Activated CD8-positive, alpha-beta memory T cell treated with anti-CD3 and anti-CD28 coated beads for 24 hours (primary cell): ENCODE measurements at regions not wholly inside any gene's neighbourhood (a gene's known extent, or its start where the extent isn't known, plus 50 kb on each side); places are given as distances from the start of the nearest gene placed in this dataset.

Source experiments
- DNase-seq: peaks from one replicate; pipeline ENCODE4 v3.0.0-alpha.2; 2020

DNA sequence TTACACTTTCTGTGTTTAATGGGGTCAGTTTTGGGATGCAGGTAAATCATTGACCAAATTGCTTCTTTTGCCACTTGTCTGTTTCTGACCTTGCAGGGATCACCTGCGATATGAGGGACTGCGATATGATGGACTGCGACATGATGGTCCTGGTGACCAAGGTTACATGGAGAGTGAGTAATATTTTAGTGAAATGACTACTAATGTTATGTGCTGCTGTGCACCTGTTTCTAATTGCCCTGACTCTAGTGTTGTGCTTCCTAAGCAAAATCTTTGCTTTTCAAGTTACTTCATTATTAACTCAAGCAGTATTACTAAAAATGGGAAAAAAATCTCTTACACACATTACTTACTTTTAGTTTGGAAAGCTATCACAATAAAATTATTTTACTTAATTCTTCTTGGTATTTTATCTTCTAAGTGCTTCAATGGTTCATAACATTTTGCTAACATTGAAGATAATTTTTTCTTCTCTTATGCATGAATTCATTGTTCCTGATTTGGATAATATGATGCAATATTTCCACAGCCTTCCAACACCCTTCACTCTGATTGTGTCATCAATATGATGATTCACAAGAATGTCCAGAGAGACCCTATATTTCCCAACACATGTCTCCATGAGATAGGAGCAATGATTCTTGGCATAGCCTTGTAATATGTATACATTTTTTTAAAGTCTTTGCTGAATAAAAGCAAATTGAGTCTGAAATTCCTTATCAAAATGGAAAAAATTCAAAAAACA, 306.2 kb upstream of the AKR1E2 start:
- no peak for DNase-seq

DNA sequence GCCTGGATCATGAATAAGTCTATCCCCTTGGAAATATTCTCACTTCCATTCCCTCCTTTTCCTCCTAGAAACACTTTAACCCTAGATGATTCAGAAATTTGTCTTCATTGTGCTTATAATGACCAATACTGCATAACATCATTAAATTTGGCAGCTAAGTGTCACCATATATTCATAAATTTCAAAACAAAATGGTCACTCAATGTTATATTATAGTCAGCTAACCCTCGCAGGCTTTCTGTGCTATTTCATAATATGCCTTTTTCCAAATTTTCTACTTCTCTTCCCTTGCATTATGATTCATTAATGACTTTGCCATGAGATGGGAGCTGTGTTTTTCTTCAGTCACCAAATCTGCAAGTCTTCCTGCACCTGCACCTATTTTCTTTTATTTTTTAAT, 308.3 kb upstream of the AKR1E2 start:
- DNase-seq, result no peak

DNA sequence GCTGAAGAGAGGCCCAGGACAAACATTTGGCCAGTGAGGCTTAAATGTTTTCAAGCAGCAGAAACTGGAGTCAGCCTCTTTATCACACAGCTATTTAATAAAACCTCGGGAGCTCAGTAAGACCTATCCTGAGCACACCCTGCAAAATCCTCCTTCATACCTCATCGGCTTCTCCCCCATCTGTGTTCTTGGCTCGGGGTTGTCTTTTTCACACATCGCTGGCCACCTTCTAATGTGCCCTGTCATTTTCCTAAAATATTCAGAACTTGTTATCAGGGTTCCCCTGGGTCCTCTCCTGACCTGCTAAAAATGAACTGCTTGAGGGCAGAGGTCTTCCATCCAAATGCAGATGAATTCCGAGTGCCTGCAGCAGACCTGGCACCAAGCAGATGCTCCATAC, 310.3 kb upstream of the AKR1E2 start:
- DNase-seq, result no peak

DNA sequence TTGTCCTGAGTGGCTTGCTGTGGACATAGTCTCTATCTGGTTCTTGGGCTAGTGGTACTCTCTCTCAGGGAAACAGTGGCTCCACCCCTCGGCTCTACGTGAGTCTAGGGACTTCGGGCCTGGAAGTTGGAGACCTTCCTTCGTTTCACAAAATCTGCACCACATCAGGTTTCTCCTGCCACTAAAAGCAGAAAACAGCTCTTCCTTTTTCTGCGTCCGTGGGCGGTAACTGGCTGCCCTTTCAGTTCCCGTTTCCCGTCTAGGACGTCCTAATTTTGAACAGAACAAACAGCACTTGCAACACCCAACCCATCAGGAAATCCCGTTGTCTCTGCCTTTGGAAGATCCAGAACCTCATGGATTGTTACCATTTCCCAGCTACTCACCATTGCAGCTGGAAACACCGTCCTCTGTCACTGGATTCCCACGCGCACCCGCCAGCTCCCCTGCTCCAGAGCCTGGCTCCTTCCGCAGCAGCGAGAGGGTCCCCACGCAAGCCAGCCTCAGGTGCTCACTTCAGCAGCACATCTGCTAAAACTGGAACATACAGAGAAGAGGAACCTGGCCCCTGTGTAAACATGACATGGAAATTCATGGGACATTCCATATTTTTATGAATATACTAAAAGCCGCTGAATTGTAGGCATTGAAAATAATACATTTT, 311.4 kb upstream of the AKR1E2 start:
- DNase-seq, result no peak

DNA sequence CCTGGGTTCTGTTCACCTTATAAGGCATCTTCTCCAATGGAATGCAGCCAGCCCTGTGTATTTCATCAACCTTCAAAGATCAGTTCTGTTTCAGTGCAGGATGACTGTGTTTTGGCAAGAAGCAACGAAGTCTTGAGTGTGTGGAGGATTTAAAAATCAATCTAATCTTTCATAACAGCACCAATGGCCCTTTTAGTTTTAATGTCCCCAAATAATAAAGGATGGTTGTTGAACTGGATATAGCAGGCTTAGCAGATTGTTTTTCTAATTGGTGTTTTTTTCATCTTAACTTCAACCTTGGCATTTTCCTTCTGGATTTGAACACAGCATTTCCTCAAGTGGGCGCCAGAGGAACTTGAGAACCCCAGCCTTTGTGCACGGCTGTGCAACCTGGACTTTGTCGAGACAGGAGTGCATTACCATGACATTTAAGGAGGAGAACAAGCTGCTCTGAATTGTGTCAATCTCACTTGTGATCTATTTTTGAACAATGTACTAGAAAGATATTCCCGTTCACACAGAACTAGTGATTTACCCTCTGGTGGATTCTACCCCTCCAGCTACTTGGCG, 313.3 kb upstream of the AKR1E2 start:
- DNase-seq, result no peak

DNA sequence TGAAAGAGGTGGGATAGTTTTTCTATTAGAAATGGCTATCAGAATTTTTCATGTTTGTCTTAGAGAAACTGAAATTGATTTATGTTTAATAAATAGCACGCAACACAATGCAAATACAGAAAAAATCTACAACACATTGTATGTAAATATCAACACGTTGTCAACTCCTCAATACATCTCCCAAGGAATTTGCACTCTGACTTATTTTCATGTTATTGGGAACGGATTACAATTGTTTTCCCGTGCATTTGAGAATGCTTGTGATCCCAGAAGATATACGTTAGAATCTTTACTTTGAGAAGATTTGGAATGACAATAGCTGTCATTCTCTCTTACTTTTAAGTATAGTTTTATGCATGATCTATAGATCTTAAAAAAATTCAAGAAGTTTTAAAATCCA, 313.8 kb upstream of the AKR1E2 start:
- DNase-seq, result no peak

DNA sequence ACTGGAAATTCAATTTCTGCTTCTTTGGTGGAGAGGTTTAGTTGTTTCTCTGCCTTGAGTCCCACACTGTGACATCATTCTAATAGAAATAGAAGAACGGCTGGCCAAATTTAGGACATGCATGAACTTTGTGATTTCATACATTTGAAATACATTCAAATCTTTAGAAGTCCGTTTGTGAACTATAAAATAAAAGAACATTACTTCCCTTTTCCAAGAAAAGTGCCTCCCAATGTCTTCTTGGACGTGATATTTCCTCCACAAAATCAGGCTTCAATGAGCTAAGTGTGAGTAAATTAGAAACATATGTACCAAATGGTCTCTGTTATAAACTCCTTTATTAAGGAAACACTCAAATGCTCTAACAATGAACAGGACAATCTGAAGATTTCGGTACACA, 314.5 kb upstream of the AKR1E2 start:
- DNase-seq, result no peak

DNA sequence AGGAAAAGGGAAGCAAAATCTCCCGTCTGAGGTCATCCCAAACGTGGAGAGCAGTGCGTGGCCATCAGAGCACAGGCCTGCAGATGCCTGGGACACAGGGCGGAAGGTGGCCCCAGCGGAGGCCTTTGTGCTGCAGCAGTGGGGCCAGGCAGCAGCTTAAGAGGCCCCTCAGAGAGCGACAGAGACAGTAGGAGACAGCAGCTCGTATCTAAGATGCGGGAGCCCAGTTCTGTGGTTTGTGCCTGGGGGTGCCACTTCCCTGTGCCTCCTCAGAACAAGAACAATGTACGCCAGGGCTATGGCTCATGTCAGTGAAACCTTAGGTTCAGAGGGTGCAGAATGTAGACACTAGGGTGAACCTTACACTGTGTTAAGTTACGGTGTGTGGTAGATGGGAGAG, 316.6 kb upstream of the AKR1E2 start:
- no peak for DNase-seq

DNA sequence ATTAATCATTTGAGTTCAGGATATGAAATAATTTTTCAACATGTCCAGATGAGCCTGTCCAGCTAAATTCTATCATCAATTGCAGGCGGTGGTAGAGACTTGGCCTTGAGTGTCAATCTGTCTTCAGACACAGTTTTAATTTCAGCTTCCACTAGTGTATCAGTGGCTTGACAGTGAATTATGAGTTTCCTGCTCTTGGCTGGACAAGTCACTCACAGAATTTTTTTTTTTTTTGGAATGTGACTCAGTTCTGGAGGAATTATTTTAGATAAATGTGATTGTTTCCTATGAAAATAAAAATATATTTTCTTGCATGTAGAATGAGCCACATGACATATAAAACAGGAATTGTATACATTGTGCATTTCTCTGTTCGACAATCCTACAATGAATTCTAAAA, 319.9 kb upstream of the AKR1E2 start:
- DNase-seq, result no peak

DNA sequence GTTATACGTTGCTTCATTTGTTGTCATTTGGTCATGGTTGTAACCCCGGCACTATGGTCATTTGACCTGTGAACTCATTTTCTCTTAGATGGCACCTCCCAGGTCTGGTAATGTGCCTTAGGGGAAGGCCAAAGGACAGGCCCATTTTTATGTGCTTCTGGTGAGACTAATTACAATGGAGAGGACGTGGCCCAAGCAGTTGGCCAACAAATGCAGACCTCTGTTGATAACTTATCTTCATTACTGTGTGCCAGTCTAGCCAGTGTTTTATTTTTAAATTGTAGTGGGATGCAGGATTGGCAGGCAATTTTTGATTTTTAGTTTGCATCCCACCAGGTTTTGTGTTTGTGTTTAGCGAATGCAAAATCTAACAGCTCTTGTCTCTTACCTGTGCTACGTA, 321.5 kb upstream of the AKR1E2 start:
- DNase-seq, result no peak

DNA sequence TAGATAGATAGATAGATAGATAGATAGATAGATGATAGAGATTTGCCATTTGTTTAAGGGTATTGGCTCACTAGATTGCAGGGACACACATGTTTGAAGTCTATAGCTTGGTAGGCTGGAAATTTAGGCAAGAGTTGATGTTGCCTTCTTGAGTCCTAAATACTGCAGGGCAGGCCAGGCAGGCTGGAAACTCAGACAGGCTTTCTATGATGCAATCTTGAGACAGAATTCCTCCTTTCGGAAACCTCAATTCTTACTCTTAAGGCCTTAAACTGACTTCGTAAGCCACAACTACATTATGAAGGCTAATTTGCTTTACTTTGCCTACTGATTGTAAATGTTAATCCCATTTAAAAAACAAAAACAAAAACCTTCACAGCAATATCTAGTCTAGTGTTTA, 322.9 kb upstream of the AKR1E2 start:
- DNase-seq, result no peak

DNA sequence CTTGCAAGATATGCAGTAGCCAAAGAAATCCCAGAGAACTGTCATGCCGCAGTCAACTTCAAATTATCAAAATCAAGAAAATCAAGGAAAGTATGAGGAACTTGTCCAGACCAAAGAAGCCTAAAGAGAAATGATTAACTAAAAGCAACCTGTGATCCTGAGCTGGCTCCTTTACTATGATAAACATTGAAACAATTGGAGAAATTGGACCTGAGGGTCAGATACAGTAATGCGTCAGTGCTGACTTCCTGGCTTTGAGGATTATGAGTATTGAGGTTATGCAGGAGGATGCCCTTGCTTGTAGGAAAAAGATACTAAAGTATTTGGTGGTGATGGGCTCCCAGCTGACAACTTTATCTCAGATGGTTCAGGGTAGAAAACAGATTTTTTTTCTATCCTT, 324.7 kb upstream of the AKR1E2 start:
- DNase-seq, result no peak

DNA sequence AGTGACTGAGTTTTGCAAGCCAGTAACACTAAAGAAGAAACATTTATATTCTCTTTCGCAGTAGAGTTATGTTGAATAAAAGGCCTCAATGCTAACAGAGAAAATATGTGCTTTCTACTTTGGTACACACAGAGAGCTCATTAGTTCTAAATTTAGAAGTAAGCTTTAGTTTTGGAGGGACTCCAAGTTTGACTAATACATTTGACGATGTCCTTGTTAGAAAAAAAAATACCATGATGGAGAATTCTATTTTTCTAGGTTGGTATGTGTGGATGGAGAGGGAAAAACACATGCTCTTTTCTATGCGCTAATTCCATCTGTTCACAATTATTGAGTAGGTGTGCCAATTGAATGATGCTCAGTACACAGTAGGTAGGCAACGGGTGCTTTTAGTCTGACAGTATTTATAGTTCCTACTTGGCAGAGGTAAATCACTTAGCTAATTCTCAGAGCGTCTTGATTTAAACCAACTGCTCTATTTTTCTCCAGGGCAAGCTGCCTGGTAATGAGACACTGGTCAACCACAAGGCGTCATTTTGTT, 327.2 kb upstream of the AKR1E2 start:
- DNase-seq, result no peak

DNA sequence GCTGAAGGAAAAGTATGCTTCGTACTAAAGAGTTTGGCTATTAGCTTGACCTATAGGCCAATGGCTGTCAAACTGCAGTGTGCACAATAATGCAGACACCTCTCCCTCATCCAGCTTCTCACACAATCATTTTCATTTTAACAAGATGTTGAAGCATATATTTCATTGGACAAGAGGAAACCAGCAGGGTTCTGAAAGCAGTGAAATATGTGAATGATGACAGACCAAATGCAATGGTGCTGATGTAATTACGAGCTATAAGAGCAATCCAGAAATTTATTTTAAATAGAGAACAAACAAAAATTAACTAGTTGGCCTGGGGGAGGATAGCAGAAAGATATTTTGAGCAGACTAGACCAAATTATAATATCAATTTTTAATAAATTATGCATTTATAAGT, 331.5 kb upstream of the AKR1E2 start:
- DNase-seq, result no peak

DNA sequence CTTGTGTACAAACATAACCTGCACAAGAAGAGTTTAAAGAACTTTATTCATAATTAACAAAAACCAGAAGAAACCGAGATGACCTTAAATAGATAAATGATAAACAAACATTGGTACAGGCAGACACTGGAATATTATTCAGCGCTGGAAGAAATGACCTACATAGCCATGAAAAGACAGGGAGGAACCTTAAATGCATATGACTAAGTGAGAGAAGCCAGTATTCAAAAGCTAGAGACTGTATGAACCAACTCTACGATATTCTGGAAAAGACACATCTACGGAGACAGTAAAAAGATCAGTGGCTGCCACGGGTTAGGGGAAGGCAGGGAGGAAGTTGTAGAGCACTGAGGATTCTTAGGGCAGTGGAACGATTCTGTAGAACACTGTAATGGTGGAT, 333.8 kb upstream of the AKR1E2 start:
- DNase-seq, result no peak

DNA sequence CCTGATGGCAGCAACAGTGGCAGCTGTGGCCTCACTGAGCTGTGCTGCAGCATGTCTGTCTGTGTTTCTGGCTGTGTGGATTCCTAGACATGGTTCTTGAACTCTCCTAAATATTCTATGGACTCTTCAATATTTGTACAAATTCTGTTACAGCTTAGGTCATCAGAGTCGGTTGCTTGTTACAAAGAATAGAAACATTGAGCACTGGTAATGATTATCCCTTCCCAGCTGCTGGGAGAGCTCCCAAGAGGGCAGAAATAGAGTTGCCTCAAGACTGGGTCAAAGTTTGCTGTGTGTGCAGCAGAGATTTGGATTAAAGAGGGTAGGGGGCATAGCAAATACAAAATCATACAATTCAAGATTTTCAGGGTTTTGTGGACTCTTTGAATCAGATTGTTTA, 337.1 kb upstream of the AKR1E2 start:
- no peak for DNase-seq

DNA sequence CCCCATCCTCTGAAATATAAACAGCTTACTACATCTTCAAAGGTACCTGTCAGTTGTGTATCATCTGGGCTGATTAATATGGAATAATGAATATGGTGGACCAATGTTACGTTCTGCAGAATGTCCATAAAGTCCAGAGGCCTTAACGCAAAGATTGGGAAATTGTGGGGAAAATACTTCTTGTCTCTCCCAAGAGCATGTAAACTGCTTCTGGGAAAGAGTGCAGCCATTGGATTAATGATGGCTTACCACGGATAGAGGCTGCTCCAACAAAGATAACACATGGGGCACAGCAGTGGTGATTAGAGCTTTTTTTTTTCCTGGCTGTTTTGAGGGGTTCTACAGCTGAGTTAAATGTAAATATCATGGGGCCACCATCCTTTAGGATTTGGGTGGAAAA, 340.4 kb upstream of the AKR1E2 start:
- no peak for DNase-seq

DNA sequence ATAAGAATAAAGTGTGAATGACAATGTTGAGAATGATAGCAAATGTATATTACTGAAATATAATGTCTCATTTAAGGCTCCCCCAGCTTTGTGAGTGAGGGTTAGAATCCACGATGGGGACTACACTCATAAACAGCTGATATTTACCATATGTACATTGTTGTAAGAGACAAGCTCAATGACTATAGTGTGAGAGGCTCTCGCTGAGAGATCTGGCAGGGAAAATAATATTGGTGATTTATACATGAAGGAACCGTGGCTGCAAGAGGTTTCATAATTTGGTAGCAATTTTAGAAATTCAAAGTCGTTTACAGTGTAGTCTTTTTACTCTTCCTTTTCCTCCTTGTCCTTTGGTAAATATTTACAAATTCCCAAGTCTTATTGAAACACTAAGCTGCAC, 342.2 kb upstream of the AKR1E2 start:
- no peak for DNase-seq

DNA sequence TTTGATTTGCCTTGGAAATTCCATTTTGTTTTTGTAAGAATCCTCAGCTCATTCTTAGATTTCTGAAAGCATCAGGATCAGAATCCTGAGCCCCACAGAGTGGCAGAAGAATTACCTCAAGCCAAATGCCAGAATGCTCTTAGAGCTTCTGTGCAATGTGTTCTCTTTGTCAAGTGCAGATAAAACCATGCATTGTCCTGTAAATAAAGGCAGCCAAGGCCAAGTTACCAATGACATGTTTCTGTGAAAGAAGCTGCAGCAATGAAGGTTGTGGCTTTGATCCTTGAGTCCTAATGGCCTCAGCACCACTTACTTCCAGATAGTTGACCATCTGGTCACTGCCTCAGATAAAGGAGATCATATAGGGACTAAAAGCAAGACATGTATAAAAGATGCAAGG, 343.3 kb upstream of the AKR1E2 start:
- no peak for DNase-seq

DNA sequence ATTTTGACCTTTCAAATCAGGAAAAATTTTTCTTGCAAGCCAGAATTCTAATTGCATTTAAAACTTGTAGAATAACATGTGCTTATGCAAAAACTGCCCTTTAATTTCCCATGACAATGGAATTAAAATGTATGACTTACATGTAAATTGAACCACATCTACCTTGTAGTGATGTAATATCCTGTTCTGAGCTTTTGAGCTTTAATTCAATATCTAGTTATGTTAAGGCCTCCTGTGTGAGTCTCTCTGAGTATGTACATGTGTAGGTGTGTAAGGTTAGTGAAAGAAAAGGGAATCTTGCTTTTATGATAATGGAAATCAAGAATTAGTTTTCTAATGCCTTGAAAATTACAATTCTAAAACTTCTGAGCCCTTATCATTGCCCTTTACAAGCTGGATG, 344.8 kb upstream of the AKR1E2 start:
- DNase-seq, result no peak

DNA sequence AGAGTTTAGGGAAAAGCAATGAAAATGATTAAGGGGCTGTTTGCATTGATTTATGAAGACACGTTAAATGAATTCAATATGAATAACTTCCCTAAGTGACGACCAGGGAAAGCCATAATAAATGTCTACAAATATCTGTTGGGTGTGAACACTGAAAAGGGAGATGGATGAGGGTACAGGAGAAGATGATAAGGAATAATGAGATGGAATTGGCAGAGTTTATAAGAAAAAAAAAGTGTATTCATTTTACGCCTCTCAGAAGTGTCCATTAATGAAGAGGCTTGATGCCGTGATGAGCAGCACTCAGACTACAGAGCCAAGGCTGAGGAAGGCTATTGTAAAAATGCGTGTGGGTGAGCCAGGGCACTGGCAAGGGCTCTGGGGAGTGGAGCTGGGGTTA, 346.7 kb upstream of the AKR1E2 start:
- DNase-seq, result no peak

DNA sequence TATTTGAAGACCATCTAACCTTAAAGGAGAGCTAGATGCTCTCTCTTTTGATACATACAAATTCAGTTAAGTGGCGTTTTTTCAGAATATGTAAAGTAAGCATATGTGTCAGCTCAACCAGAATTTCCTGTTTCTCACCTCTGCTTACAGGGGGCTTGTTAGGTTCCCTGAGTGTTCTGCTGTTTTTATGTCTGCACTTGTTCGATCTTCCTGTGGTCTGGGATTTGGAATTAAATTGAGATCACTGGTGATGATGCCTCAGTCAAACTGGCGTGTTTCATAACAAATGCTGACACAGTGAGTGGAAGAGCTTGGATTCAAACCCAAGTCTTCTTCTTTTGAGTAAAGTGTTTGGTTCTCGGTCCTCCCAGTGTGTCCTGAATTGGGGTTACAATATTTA, 348.3 kb upstream of the AKR1E2 start:
- DNase-seq, result no peak

DNA sequence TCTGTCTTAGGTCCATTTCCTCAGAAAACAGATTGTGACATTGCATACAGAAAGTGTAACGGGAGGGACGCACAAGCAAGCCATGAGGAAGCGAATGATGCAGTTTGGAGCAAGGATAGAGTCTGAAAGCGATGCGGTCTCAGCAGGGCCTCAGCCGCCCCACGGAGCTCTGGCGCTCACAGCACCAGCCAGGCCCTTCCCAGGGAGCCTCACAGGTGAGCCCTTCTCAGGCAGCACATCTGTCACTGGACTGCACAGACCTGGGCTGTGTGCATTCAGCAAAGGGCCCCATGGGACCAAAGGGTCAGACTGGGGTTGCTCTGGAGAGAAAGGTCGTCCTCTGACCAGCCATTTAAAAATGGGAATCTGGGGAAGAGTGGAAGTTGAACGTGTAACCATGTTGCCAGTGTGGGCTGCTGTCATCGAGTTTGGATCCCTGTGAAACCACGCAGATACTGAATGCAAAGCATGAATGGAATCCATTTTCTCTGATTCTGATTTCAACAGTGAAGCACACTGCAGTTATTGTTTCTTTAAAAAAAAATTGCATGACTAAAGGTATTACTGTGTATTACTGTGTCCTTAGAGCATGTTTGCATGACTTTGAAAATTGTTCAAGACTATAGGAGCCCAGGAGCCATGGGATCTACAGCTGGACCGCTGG, 350.0 kb upstream of the AKR1E2 start:
- DNase-seq, result no peak

DNA sequence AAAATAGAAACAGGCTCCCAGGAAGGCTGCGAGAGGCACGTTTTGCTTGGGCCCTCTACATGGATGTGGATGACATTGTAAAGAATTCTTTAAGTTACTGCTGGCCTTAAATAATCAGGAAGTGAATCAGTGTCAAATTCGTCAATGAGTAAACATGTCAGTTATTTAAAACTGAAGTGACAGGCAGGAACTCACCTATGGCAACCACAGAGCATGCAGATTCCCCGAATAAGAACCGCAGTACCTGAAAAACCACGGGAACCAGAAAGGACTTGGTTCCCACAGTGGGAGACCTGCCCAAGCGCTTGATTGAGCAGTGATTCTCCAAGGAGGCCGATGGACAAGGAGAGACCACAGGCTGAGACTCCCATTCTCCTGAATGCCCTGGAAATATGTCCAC, 351.2 kb upstream of the AKR1E2 start:
- no peak for DNase-seq
